Esophagus muscularis mucosa (tissue), 4 donors: ENCODE measurements at regions not wholly inside any gene's neighbourhood (a gene's known extent, or its start where the extent isn't known, plus 50 kb on each side); places are given as distances from the start of the nearest gene placed in this dataset.

ENCODE experiments used
- CTCF ChIP-seq, 3 experiments: fragments of 200-600 bp in 2 of 3; fragments of 450-650 bp in 1 of 3; sonication (generic) in 2 of 3; IDR thresholded peaks; one replicate each; pipeline ENCODE4 v1.5.1; 2017 to 2019; ENCODE audit warnings: antibody characterized with exemption in 3 of 3, mild to moderate bottlenecking in 2 of 3, moderate library complexity in 1 of 3
- EP300 ChIP-seq: sonication (generic); formaldehyde crosslinking; IDR thresholded peaks from one replicate; pipeline ENCODE4 v1.6.1; 2017; ENCODE audit warnings: antibody characterized with exemption
- POLR2A ChIP-seq: fragments of 450-650 bp; IDR thresholded peaks from one replicate; pipeline ENCODE4 v1.6.1; 2017; ENCODE audit warnings: antibody characterized with exemption, moderate library complexity, mild to moderate bottlenecking, low read depth
- POLR2AphosphoS5 ChIP-seq, 2 donors: sonication (generic); formaldehyde crosslinking; IDR thresholded peaks; one replicate each; pipeline ENCODE4 v1.6.1; 2017; ENCODE audit warnings: antibody characterized with exemption in 2 of 2

- TF ChIP-seq CTCF (IDR thresholded peaks at IDR 0.05) (no peak), POLR2A (no peak), POLR2AphosphoS5 (IDR thresholded peaks at IDR 0.05) (no peak), EP300 (no peak)
Measured at GRCh38 chr11:80010536-80010935, 569.7 kb upstream of the TENM4 start.
